Mammary epithelial cell (primary cell): ENCODE measurements at regions not wholly inside any gene's neighbourhood (a gene's known extent, or its start where the extent isn't known, plus 50 kb on each side); places are given as distances from the start of the nearest gene placed in this dataset.

ENCODE experiments used
- EZH2 ChIP-seq: IDR thresholded peaks from 2 replicates; pipeline ENCODE4 v1.6.1; 2012; ENCODE audit warnings: low read length, inconsistent platforms, borderline replicate concordance
- TF ChIP-seq, protein P1 (sequence below), 2 donors: IDR thresholded peaks in 1 of 2; conservative IDR thresholded peaks in 1 of 2; 2 replicates each; pipeline ENCODE4 v1.5.1; 2011 to 2012; ENCODE audit warnings: inconsistent platforms in 2 of 2, low read length in 2 of 2, mild to moderate bottlenecking in 2 of 2, control low read depth in 1 of 2, low read depth in 1 of 2; ENCODE audit not compliant: insufficient read depth in 1 of 2; ENCODE audit errors: extremely low read depth in 1 of 2

- TF ChIP-seq, protein P1, sequence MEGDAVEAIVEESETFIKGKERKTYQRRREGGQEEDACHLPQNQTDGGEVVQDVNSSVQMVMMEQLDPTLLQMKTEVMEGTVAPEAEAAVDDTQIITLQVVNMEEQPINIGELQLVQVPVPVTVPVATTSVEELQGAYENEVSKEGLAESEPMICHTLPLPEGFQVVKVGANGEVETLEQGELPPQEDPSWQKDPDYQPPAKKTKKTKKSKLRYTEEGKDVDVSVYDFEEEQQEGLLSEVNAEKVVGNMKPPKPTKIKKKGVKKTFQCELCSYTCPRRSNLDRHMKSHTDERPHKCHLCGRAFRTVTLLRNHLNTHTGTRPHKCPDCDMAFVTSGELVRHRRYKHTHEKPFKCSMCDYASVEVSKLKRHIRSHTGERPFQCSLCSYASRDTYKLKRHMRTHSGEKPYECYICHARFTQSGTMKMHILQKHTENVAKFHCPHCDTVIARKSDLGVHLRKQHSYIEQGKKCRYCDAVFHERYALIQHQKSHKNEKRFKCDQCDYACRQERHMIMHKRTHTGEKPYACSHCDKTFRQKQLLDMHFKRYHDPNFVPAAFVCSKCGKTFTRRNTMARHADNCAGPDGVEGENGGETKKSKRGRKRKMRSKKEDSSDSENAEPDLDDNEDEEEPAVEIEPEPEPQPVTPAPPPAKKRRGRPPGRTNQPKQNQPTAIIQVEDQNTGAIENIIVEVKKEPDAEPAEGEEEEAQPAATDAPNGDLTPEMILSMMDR (conservative IDR thresholded peaks at IDR 0.05 in 1 of 2, IDR thresholded peaks at IDR 0.05 in 1 of 2; ENCODE audit: extremely low read depth in 1 of 2, insufficient read depth in 1 of 2, low read depth in 1 of 2, low read length in 2 of 2) = no peak
- no peak for TF ChIP-seq EZH2
These were observed 443.4 kb downstream of the BCAT1 start for GRCh38 chr12:24505366-24506015.
